ENCODE measurements at regions not wholly inside any gene's neighbourhood (a gene's known extent, or its start where the extent isn't known, plus 50 kb on each side); places are given as distances from the start of the nearest gene placed in this dataset.

DNA sequence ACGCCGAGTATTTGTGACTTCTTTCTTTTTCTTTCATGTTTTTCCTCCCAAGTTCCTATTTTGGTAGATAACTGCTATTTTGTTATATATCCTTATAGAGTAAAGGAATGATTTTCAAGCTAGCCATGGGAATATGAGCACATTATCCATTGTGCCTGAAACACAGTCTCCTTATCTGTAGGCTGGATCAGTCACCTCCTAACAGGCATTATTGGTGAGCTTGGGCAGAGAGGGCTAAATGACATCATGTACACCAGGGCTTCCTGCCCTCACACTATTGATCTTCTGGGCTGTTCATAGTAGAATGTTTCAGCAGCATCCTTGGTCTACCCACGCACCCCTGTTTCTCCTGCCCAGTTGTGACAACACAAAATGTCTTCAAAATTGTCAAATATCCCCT, 88.1 kb upstream of the CTBP2 start:
- TF ChIP-seq, protein P1, sequence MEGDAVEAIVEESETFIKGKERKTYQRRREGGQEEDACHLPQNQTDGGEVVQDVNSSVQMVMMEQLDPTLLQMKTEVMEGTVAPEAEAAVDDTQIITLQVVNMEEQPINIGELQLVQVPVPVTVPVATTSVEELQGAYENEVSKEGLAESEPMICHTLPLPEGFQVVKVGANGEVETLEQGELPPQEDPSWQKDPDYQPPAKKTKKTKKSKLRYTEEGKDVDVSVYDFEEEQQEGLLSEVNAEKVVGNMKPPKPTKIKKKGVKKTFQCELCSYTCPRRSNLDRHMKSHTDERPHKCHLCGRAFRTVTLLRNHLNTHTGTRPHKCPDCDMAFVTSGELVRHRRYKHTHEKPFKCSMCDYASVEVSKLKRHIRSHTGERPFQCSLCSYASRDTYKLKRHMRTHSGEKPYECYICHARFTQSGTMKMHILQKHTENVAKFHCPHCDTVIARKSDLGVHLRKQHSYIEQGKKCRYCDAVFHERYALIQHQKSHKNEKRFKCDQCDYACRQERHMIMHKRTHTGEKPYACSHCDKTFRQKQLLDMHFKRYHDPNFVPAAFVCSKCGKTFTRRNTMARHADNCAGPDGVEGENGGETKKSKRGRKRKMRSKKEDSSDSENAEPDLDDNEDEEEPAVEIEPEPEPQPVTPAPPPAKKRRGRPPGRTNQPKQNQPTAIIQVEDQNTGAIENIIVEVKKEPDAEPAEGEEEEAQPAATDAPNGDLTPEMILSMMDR (conservative IDR thresholded peaks at IDR 0.05) = no peak
- TF ChIP-seq ZFX (IDR thresholded peaks at IDR 0.05) = no peak
